ENCODE measurements at regions not wholly inside any gene's neighbourhood (a gene's known extent, or its start where the extent isn't known, plus 50 kb on each side); places are given as distances from the start of the nearest gene placed in this dataset.

GRCh38 chr4:180650273-180650672 lies 1592.9 kb upstream of the TENM3 start:
- no peak for DNase-seq
- no peaks in the 10 kb centered on the region for H3K36me3 ChIP-seq
- H3K4me3 ChIP-seq (ENCODE audit: low read depth, low read length): no peak overlapping the region
- no peaks in the 10 kb centered on the region for H3K9me3 ChIP-seq
- TF ChIP-seq, protein P1, sequence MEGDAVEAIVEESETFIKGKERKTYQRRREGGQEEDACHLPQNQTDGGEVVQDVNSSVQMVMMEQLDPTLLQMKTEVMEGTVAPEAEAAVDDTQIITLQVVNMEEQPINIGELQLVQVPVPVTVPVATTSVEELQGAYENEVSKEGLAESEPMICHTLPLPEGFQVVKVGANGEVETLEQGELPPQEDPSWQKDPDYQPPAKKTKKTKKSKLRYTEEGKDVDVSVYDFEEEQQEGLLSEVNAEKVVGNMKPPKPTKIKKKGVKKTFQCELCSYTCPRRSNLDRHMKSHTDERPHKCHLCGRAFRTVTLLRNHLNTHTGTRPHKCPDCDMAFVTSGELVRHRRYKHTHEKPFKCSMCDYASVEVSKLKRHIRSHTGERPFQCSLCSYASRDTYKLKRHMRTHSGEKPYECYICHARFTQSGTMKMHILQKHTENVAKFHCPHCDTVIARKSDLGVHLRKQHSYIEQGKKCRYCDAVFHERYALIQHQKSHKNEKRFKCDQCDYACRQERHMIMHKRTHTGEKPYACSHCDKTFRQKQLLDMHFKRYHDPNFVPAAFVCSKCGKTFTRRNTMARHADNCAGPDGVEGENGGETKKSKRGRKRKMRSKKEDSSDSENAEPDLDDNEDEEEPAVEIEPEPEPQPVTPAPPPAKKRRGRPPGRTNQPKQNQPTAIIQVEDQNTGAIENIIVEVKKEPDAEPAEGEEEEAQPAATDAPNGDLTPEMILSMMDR (IDR thresholded peaks at IDR 0.05; ENCODE audit: low read depth, low read length): no peak
- H3K27me3 ChIP-seq: no peaks in the 10 kb centered on the region
- H3K4me1 ChIP-seq: peaks cover 3% of the 10 kb centered on the region; the same call in 1 of the 2 replicates

- no peaks in the 10 kb centered on the region for H3K27me3 ChIP-seq
- peaks cover 3% of the 10 kb centered on the region; the same call in 1 of the 2 replicates for H3K4me1 ChIP-seq
Measured at GRCh38 chr4:180652533-180652932, 1590.7 kb upstream of the TENM3 start.

GRCh38 chr4:180655886-180656285 lies 1587.3 kb upstream of the TENM3 start:
- Histone ChIP-seq H3K9me3 (no peaks in the 10 kb centered on the region), H3K4me3 (ENCODE audit: low read depth, low read length) (no peak overlapping the region), H3K27me3 (no peaks in the 10 kb centered on the region), H3K36me3 (no peaks in the 10 kb centered on the region), H3K4me1 (peaks cover 2% of the 10 kb centered on the region; the same call in 1 of the 2 replicates)
- TF ChIP-seq, protein P1 (IDR thresholded peaks at IDR 0.05; ENCODE audit: low read depth, low read length): no peak
- no peak for DNase-seq

More at GRCh38 chr4:180652533-180652932, 1590.7 kb upstream of the TENM3 start:
- DNase-seq: no peak
- H3K9me3 ChIP-seq: no peaks in the 10 kb centered on the region
- no peak overlapping the region for H3K4me3 ChIP-seq (ENCODE audit: low read depth, low read length)
- H3K36me3 ChIP-seq: no peaks in the 10 kb centered on the region
- TF ChIP-seq, protein P1 (IDR thresholded peaks at IDR 0.05; ENCODE audit: low read depth, low read length): no peak

DNA sequence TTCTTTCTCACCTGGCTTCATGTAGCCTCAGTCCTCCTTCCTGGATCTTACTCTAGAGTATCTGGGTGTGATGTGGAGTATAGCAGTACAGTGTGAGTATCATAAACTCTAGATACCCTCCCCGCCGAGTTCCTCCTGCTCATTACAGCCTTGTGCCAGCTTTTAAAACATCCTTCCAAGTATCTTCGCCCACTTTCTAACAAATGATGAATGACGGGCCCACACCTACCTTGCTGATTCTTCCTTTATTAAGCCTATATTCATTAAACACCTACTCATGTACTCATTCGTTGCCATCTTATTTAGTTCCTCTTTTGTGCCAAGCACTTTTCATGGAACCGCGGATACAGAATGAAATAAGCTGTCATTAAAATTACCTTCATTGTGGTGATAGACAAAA lies 1585.3 kb upstream of the TENM3 start:
- no peaks in the 10 kb centered on the region for H3K36me3 ChIP-seq
- no peak for DNase-seq
- H3K27me3 ChIP-seq: no peaks in the 10 kb centered on the region
- TF ChIP-seq, protein P1 (IDR thresholded peaks at IDR 0.05; ENCODE audit: low read depth, low read length): no peak
- H3K9me3 ChIP-seq: no peaks in the 10 kb centered on the region
- no peak overlapping the region for H3K4me3 ChIP-seq (ENCODE audit: low read depth, low read length)
- H3K4me1 ChIP-seq: no peaks in the 10 kb centered on the region

DNA sequence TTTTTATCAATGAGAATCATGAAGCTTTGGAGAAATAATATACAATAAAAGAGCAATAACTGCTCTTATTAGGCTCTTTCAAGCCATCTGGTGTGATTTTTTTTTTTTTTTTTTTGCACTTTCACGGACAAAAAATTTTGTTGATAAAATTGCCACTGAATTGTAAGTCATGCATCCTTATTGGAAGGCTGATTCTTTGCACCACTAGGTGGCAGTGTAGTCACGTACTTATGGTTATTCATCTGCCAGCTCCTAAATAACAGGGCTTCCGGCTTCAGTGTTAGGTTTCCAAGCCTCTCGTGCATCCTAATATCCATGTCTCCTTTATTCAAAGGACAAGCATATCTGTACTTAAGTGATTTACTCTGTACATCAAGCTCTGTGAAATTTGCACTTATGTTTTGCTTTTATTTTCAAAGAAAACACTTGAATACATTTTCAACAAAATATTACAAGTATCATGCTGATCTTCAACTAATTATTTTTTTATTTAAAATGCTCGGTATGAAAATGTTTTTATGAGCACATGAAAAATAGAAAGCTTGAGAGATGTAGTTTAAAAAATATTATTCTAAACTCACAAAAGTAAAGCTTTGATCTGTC lies 1578.3 kb upstream of the TENM3 start:
- H3K9me3 ChIP-seq: no peaks in the 10 kb centered on the region
- TF ChIP-seq, protein P1 (IDR thresholded peaks at IDR 0.05; ENCODE audit: low read depth, low read length): peak; percentile 86
- peak; percentile 83 for DNase-seq

GRCh38 chr4:180665481-180665880 lies 1577.7 kb upstream of the TENM3 start:
- no peaks in the 10 kb centered on the region for H3K9me3 ChIP-seq
- TF ChIP-seq, protein P1 (IDR thresholded peaks at IDR 0.05; ENCODE audit: low read depth, low read length): no peak

More for the DNA sequence above, 1578.3 kb upstream of the TENM3 start:
- Histone ChIP-seq H3K4me3 (ENCODE audit: low read depth, low read length) (peak overlapping the region; percentile 34), H3K36me3 (no peaks in the 10 kb centered on the region), H3K27me3 (no peaks in the 10 kb centered on the region), H3K4me1 (no peaks in the 10 kb centered on the region; the same call in 1 of the 2 replicates)

More at GRCh38 chr4:180665481-180665880, 1577.7 kb upstream of the TENM3 start:
- Histone ChIP-seq H3K4me3 (ENCODE audit: low read depth, low read length) (peak overlapping the region; percentile 67), H3K36me3 (no peaks in the 10 kb centered on the region), H3K27me3 (no peaks in the 10 kb centered on the region), H3K4me1 (no peaks in the 10 kb centered on the region; the same call in 1 of the 2 replicates)
- no peak for DNase-seq
